Fibroblast of skin of right quadriceps (primary cell): ENCODE measurements at regions not wholly inside any gene's neighbourhood (a gene's known extent, or its start where the extent isn't known, plus 50 kb on each side); places are given as distances from the start of the nearest gene placed in this dataset.
"Not testable (repeated sequence)": the region's sequence is repeated elsewhere in the genome, so short reads cannot be mapped to it uniquely, and the experiment has no call there.

Experiments
- DNase-seq: peaks from one replicate; pipeline ENCODE4 v3.0.0-alpha.2; 2013

- no peak for DNase-seq
These were observed 582.6 kb upstream of the TLE4 start for GRCh38 chr9:78989031-78989658.

GRCh38 chr9:78994471-78994870, 577.3 kb upstream of the TLE4 start:
- DNase-seq = no peak

DNA sequence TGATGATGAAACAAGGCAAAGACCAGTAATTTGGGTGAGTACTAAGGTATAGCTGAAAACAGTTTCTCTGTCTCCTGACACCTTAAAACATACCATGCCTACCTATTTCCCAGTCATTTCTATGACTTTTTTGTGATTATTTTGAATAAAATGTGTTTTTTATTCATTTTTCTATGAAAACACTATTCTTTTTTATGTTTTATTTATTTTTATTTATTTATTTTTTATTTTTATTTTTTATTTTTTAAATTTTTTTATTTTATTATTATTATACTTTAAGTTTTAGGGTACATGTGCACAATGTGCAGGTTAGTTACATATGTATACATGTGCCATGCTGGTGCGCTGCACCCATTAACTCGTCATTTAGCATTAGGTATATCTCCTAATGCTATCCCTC, 576.8 kb upstream of the TLE4 start:
- not testable (repeated sequence) for DNase-seq

GRCh38 chr9:78997296-78997695, 574.5 kb upstream of the TLE4 start:
- DNase-seq = no peak

DNA sequence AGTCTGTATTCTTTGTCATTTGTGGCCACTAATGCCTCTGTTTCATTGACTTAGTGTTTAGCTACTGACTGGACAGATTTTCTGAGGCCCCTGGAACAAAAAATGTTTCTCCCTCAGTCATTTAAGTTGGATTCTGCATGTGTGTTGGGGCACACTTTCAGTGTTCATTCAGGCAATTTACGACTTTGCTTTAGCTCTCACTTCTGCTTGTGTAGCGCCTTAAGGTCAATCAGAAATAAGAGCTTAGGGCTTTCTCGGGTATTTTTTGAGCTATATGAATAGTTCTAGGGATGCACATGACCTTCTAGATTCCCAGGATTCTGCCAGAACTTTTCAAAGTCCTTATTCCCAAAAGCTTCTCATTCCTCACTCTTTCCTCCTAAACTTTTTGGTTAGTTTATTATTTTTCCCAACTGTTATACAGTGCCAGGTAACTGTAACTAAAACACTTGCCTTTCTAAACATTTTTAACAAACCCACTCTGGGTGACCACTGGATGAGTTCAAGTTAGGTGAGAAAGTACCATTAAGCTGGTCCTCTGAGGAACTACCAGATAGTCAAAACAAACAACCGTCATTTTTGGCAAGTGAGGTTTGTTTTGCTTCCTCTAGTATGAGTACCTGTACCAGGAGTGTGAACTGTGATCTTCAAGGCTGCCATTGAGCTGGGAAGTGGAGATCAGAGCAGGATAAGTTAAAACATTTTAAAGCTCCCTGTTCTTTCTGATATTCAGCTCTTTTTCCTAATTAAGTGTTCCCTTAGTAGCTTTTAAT, 571.3 kb upstream of the TLE4 start:
- DNase-seq = no peak

DNA sequence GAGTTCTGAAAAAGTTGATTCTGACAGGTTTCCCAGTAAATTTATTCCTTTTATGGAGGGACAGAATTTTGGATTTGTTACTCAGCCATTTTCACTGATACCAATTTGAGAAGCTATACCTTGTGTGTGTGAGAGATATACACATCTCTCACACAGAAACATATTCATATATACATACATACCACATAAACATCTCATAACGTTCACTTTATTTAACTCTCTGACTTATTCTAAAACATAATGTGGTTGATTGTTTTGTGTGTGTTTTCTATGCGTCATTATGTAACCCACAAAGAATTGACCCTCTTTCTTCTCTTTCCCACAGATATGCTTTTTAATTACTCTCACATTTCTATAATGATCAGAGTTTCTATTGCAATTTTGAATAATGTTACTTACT, 570.8 kb upstream of the TLE4 start:
- DNase-seq = no peak

DNA sequence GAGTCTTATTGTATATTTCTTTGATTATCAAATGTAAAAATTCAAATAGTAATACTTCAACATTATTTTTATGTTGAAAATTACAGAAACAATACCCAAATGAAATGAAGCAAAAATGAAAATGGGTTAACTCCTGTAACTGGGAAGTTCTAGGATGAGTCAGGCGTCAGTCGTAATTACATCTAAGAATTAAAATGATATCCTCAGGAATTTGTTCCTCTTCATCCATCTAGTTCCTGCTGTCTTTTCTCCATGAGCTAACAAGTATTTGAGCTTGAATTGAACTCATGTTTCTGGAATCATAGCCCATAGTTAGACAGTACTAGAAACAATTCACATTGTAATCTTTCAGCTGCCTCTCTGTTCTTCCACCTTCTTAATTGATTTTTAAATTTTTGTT, 568.3 kb upstream of the TLE4 start:
- no peak for DNase-seq

GRCh38 chr9:79004032-79004431, 567.7 kb upstream of the TLE4 start:
- no peak for DNase-seq

DNA sequence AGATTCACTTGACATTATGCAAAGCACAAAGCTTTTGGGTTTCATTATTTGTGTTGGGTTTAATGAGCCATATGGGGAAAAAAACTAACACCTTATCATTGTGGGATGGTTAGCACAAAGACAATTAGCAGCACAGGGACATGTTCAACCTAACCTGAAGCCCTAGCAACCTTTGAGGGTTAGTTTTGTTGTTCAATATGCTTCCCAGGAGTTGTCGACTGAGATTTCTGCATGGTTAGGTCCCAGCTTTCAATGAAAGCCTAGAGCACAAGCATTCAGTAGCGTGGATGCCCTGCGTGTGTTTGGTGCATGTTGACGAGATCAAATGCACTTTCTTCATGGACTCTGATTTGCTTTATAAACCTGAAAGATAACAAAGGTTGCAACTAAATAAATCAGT, 565.2 kb upstream of the TLE4 start:
- DNase-seq = no peak

DNA sequence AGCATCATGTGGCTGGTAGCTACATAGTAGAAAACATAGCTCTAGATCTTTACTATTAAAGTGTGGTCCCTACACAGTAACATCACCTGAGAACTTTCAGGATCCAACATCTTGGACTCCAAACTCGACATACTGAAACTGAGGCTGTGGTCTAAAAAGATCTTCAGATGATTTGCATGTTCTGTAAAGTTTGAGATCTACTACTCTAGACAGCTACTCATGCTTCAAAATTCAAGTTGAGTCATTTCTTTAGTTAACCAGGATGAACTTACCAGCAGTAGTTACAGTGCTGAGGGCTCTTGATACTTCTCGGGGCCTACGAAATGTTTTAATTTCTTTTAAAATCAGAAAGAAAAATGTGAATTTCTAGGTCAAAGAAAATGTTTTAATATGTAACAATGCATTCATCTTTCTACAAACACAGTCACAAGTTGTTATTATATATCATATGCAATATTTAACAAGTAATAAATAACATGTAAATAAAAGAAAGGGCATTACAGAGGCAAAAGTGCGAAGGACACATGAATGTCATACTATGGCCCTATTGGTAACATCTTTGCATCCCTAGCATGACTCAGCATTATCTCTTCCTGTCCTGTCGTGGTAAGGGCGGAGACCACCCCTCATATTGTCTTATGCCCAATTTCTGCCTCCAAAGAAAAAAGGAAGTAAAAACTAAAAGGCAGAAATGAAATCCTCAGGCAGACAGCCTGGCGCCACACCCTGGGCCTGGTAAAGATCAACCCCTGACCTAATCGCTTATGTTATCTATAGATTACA, 563.9 kb upstream of the TLE4 start:
- DNase-seq = no peak

DNA sequence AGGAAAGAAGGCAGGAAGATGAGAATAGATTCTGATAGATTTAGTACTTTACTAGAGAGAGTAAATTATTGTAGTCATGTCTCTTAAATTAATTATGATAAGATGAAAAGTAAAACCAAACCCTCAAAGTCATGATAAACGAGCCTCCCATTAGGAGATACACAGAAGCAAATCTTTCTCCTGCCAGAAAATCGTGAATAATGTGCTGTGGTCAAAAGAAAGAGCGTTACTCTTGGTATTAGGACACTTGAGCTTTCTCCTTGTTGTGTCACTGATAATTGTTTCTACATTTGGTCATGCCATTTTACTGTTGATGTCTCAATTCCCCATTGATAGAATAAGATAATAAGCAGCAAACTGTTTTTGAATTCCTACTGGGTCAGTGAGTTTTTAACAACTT, 562.8 kb upstream of the TLE4 start:
- DNase-seq = no peak

- no peak for DNase-seq
These were observed 560.3 kb upstream of the TLE4 start for GRCh38 chr9:79011461-79011860.

GRCh38 chr9:79012561-79012960, 559.2 kb upstream of the TLE4 start:
- peak; percentile 52 for DNase-seq

DNA sequence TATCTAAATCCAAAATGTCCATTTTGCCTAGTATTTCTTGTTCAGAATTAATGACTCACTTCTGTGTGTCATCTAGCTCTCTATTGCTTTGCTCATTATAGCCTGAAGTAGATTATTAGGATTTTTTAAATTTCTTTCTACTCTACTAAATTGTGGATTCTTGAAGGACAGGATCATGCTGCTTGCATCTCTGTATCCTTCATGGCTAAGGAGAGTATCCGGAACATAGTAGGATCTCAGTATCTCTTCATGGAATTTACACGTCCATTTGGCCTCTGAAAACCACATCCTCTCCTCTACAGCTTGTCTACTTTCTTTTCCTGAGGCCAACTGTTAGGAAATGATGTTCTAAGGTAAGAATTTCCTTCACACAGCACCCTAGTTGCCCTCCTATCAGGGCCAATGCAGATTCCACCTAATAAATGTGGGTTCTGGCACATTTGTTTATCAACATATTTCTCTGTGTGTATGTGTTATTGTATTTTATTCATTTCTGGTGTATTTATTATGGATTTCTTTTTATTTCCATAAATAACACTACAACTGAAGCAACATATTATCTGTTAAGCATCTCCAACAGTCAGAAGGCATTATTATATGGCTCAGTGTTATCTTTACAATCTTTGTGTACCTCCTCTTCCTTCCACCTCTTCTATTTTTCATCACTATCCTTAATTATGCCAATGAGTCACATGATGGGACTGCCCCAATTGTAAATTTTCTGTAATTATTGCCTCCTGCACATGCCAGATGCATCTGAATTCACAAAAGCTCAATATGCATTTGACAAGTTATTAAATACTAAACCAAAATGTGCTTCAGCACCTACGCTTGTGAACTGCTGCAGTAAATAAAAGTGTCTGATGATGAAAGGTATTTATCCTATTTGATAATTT, 557.8 kb upstream of the TLE4 start:
- DNase-seq = peak; percentile 74

DNA sequence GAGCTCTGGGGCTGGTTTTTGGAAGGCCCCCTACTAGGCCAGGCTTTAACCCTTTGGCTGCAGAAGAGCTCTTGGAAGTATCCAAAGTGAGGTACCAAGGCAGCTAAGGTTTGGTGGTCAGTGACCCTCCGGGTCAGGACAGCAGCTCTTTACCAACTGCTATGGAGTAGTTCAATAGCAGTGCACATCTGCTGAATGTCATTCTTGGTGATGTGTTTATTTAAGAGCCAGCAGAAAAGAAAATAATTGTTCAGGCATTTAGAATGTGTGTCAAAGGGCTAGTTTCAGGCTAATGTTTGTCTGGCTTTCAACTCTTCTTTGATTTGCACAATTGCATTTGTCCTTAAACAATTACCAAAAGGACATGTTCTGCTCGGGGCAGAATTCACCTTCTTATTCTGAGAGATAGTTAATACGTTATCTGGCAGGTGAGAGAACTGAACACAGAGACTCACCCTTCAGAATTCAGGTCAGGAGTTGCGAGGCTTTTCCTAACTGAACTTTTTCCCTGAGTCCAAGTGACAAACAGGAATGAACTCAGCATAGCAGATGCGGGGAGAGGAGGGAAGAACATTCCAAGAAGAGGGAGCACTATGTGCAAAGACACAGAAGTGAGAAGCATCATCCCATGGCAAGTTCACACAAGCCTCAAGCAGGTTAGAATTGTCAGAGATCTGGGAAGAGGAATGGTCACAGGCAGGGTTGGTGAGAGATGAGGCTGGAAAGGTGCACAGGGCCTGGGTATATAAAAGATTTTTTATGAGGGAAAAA, 556.7 kb upstream of the TLE4 start:
- peak; percentile 11 for DNase-seq

DNA sequence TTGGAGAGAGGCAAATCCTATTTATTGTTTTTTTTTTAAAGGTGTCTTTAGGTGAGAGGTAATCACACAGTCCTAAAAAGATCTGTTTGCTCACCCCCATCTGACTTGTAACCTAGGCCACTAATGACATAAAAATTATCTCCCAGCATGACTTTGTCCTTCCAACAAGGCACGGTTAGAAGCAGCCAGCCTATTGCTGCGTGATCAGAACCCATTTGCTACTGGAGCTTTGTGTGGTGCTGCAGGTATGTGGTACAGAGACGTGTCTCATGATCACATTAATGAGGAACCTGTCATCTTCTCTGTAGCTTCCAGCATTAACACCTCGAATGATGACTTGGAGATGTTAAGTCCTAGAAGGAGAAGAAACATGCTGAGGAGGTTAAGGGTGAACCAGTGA, 555.8 kb upstream of the TLE4 start:
- DNase-seq = no peak

- DNase-seq = no peak
These were observed 551.5 kb upstream of the TLE4 start for GRCh38 chr9:79020276-79020675.

- DNase-seq = no peak
These were observed 550.7 kb upstream of the TLE4 start for GRCh38 chr9:79021084-79021483.

GRCh38 chr9:79023134-79023580, 548.6 kb upstream of the TLE4 start:
- peak; percentile 97 for DNase-seq

- DNase-seq = peak; percentile 11
These were observed 545.4 kb upstream of the TLE4 start for GRCh38 chr9:79026316-79026715.

GRCh38 chr9:79028101-79028500, 543.7 kb upstream of the TLE4 start:
- peak; percentile 37 for DNase-seq

- DNase-seq = no peak
These were observed 537.2 kb upstream of the TLE4 start for GRCh38 chr9:79034583-79034982.
